ENCODE measurements at regions not wholly inside any gene's neighbourhood (a gene's known extent, or its start where the extent isn't known, plus 50 kb on each side); places are given as distances from the start of the nearest gene placed in this dataset.

DNA sequence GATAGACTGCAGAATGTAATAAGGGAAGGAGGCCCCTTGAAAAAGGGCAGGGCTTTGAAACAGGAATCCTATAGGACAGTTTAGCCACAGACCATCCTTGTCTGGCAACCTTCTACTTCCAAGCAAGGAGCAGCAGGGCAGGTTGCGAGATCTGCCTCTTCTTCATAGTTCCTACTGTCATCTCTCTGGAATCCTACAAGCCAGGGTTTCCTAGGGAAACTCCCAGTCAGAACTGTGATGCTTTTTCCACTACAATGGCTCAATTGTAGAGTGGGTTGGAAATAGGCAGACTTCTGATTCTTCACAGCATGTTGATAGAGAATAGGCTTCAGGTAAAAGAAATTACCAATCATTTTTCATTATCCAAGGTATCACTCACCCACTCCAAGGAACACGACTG lies 186.3 kb downstream of the DACT1 start:
- H3K4me3 ChIP-seq (ENCODE audit: low read length), result no peak overlapping the region
- H3K27me3 ChIP-seq (ENCODE audit: control insufficient read depth, insufficient read depth, low read length, poor library complexity, severe bottlenecking), result no peaks in the 10 kb centered on the region
- H3K9me3 ChIP-seq (ENCODE audit: control insufficient read depth, low read length), result peaks cover 16% of the 10 kb centered on the region
- 94 to 100% methylated on average over 2 of the region's 2 CpGs for WGBS, 2 experiments (ENCODE audit: insufficient coverage in 1 of 2, insufficient read length in 1 of 2)
- H3K4me1 ChIP-seq (ENCODE audit: control insufficient read depth, insufficient read depth, low read length), result no peaks in the 10 kb centered on the region
- Mint-ChIP-seq H3K9me3 (peaks cover 5% of the 10 kb centered on the region), H3K27me3 (ENCODE audit: insufficient read depth) (peaks cover 3% of the 10 kb centered on the region), H3K27ac (no peak overlapping the region), H3K36me3 (ENCODE audit: low read depth) (no peaks in the 10 kb centered on the region), H3K4me1 (peaks cover 10% of the 10 kb centered on the region), H3K4me3 (no peak overlapping the region)
- no peak for DNase-seq
- H3K27ac ChIP-seq (ENCODE audit: low read depth, low read length), result no peak overlapping the region
- TF ChIP-seq, protein P1, sequence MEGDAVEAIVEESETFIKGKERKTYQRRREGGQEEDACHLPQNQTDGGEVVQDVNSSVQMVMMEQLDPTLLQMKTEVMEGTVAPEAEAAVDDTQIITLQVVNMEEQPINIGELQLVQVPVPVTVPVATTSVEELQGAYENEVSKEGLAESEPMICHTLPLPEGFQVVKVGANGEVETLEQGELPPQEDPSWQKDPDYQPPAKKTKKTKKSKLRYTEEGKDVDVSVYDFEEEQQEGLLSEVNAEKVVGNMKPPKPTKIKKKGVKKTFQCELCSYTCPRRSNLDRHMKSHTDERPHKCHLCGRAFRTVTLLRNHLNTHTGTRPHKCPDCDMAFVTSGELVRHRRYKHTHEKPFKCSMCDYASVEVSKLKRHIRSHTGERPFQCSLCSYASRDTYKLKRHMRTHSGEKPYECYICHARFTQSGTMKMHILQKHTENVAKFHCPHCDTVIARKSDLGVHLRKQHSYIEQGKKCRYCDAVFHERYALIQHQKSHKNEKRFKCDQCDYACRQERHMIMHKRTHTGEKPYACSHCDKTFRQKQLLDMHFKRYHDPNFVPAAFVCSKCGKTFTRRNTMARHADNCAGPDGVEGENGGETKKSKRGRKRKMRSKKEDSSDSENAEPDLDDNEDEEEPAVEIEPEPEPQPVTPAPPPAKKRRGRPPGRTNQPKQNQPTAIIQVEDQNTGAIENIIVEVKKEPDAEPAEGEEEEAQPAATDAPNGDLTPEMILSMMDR (conservative IDR thresholded peaks at IDR 0.05), result no peak
- no peak overlapping the region for H3K9ac ChIP-seq (ENCODE audit: extremely low read depth, low read length, poor library complexity, severe bottlenecking)
- no peaks in the 10 kb centered on the region for H3K36me3 ChIP-seq (ENCODE audit: control insufficient read depth, insufficient read depth, low read length)

DNA sequence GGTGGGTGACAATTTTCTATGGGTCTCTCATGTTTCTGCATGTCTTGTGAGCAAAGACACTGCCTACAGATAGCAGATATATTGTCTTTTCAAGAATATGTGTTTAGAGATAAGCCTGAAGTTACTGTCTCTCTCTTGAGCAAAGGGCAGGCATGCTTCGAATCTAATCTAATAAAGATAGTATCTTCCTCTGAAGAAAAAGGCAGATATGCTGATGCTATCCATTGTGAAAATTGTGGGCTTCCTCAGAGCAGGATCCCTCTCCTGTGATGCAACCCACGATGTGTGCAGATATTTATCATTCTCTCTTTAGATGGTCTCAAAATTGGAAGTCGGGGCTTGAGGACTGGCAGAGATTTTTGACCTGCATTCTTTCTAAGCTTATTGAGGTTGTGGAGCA lies 187.0 kb downstream of the DACT1 start:
- Mint-ChIP-seq H3K27me3 (ENCODE audit: insufficient read depth) (peaks cover 3% of the 10 kb centered on the region), H3K36me3 (ENCODE audit: low read depth) (no peaks in the 10 kb centered on the region), H3K4me1 (peaks cover 10% of the 10 kb centered on the region), H3K9me3 (peaks cover 5% of the 10 kb centered on the region), H3K4me3 (no peak overlapping the region), H3K27ac (no peak overlapping the region)
- no peak overlapping the region for H3K27ac ChIP-seq (ENCODE audit: low read depth, low read length)
- H3K9ac ChIP-seq (ENCODE audit: extremely low read depth, low read length, poor library complexity, severe bottlenecking), result no peak overlapping the region
- TF ChIP-seq, protein P1 (conservative IDR thresholded peaks at IDR 0.05), result no peak
- no peaks in the 10 kb centered on the region for H3K27me3 ChIP-seq (ENCODE audit: control insufficient read depth, insufficient read depth, low read length, poor library complexity, severe bottlenecking)
- DNase-seq, result no peak
- H3K9me3 ChIP-seq (ENCODE audit: control insufficient read depth, low read length), result peaks cover 16% of the 10 kb centered on the region
- H3K4me1 ChIP-seq (ENCODE audit: control insufficient read depth, insufficient read depth, low read length), result no peaks in the 10 kb centered on the region
- 81 to 89% methylated on average over 2 to 3 of the region's 3 CpGs for WGBS, 2 experiments (ENCODE audit: insufficient coverage in 1 of 2, insufficient read length in 1 of 2)
- H3K36me3 ChIP-seq (ENCODE audit: control insufficient read depth, insufficient read depth, low read length), result no peaks in the 10 kb centered on the region
- peak overlapping the region; percentile 24 for H3K4me3 ChIP-seq (ENCODE audit: low read length)

DNA sequence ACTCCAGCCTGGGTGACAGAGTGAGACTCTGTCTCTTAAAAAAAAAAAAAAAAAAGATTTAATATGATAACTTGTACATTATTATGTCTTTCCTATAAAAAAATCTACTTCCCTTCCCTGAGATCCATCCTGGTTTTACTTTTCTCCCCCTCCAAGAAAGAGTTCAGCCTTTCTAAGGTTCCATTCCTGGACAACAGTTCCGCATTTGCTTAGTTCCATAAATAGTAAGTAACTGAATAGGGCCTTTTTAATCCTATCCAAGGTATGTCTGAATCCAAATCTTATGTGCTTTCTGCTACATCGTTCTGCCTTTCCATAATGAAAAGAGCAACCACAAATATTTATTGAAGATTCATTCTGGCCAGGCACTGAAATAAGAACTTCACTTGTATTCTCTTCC lies 187.8 kb downstream of the DACT1 start:
- peaks cover 16% of the 10 kb centered on the region for H3K9me3 ChIP-seq (ENCODE audit: control insufficient read depth, low read length)
- Mint-ChIP-seq H3K36me3 (ENCODE audit: low read depth) (no peaks in the 10 kb centered on the region), H3K4me3 (no peak overlapping the region), H3K27me3 (ENCODE audit: insufficient read depth) (no peaks in the 10 kb centered on the region), H3K4me1 (peaks cover 10% of the 10 kb centered on the region), H3K27ac (no peak overlapping the region), H3K9me3 (peaks cover 5% of the 10 kb centered on the region)
- TF ChIP-seq, protein P1 (conservative IDR thresholded peaks at IDR 0.05), result no peak
- H3K4me1 ChIP-seq (ENCODE audit: control insufficient read depth, insufficient read depth, low read length), result no peaks in the 10 kb centered on the region
- no peak overlapping the region for H3K27ac ChIP-seq (ENCODE audit: low read depth, low read length)
- no peaks in the 10 kb centered on the region for H3K36me3 ChIP-seq (ENCODE audit: control insufficient read depth, insufficient read depth, low read length)
- no peaks in the 10 kb centered on the region for H3K27me3 ChIP-seq (ENCODE audit: control insufficient read depth, insufficient read depth, low read length, poor library complexity, severe bottlenecking)
- H3K9ac ChIP-seq (ENCODE audit: extremely low read depth, low read length, poor library complexity, severe bottlenecking), result no peak overlapping the region
- H3K4me3 ChIP-seq (ENCODE audit: low read length), result no peak overlapping the region
- DNase-seq, result no peak
- WGBS, 2 experiments (ENCODE audit: insufficient coverage in 1 of 2, insufficient read length in 1 of 2), result 89 to 91% methylated on average over 1 to 2 of the region's 2 CpGs

All from endodermal cell (in vitro differentiated cells).